Fibroblast of lung (primary cell): ENCODE measurements at regions not wholly inside any gene's neighbourhood (a gene's known extent, or its start where the extent isn't known, plus 50 kb on each side); places are given as distances from the start of the nearest gene placed in this dataset.

ENCODE experiments used
- EZH2 ChIP-seq: IDR thresholded peaks from 2 replicates; pipeline ENCODE4 v1.5.1; 2012; ENCODE audit warnings: low read length, control low read depth, mild to moderate bottlenecking; ENCODE audit errors: missing control alignments
- TF ChIP-seq, protein P1 (sequence below), 2 donors: IDR thresholded peaks in 1 of 2; conservative IDR thresholded peaks in 1 of 2; 1 replicate in 1 of 2; 2 replicates in 1 of 2; pipeline ENCODE4 v1.5.1; 2011 to 2012; ENCODE audit warnings: low read length in 2 of 2, control low read depth in 1 of 2, inconsistent platforms in 1 of 2, low read depth in 1 of 2, mild to moderate bottlenecking in 1 of 2

DNA sequence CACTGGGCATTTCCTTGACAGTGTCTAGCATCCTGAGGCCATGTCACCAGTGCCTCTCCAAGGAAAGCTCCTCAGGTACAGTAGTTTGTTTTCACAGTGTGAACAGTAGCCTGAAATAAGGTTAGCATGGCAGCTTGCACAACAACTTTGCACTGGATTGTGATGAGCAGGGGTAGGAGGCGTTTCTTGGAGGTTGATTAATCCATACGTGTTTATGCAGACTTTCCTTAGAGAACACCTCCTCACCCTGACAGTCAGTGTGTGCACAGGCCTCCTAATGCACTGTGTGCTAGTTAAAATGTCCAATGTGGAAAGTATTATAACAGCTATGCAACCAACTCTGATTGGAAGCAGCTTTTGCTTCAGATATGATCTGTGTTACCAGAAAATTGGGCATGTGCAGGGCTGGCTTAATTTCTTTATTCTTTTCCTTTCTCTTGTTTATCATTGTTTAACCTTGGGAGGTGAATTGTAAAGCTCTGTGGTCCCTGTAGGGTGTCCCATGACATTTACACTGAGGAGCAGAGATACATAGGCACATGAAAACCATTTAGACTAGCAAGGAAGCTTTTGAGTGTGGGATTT, 77.2 kb upstream of the LDAH start:
- no peak for TF ChIP-seq EZH2
- TF ChIP-seq, protein P1, sequence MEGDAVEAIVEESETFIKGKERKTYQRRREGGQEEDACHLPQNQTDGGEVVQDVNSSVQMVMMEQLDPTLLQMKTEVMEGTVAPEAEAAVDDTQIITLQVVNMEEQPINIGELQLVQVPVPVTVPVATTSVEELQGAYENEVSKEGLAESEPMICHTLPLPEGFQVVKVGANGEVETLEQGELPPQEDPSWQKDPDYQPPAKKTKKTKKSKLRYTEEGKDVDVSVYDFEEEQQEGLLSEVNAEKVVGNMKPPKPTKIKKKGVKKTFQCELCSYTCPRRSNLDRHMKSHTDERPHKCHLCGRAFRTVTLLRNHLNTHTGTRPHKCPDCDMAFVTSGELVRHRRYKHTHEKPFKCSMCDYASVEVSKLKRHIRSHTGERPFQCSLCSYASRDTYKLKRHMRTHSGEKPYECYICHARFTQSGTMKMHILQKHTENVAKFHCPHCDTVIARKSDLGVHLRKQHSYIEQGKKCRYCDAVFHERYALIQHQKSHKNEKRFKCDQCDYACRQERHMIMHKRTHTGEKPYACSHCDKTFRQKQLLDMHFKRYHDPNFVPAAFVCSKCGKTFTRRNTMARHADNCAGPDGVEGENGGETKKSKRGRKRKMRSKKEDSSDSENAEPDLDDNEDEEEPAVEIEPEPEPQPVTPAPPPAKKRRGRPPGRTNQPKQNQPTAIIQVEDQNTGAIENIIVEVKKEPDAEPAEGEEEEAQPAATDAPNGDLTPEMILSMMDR (conservative IDR thresholded peaks at IDR 0.05 in 1 of 2, IDR thresholded peaks at IDR 0.05 in 1 of 2; ENCODE audit: low read depth in 1 of 2, low read length in 2 of 2) = no peak
